CD4-positive, alpha-beta T cell treated with Interleukin-4 for 1 hour (primary cell): ENCODE measurements at regions not wholly inside any gene's neighbourhood (a gene's known extent, or its start where the extent isn't known, plus 50 kb on each side); places are given as distances from the start of the nearest gene placed in this dataset.

Source experiments
- DNase-seq, 2 donors: peaks; one replicate each; pipeline ENCODE4 v3.0.0-alpha.2; 2020 to 2022

- no peak for DNase-seq
These were observed 191.4 kb downstream of the SNAPC1 start for GRCh38 chr14:61953602-61954001.

GRCh38 chr14:61954306-61954705 is 192.1 kb downstream of the SNAPC1 start:
- no peak for DNase-seq

GRCh38 chr14:61956517-61956916 is 194.3 kb downstream of the SNAPC1 start:
- no peak for DNase-seq

- DNase-seq = no peak
These were observed 197.1 kb downstream of the SNAPC1 start for GRCh38 chr14:61959348-61959747.

GRCh38 chr14:61961369-61961768 is 199.1 kb downstream of the SNAPC1 start:
- DNase-seq = no peak

GRCh38 chr14:61963926-61964325 is 201.7 kb downstream of the SNAPC1 start:
- no peak for DNase-seq

- DNase-seq = no peak
These were observed 203.0 kb downstream of the SNAPC1 start for GRCh38 chr14:61965030-61965745.

- no peak for DNase-seq
These were observed 206.0 kb downstream of the SNAPC1 start for GRCh38 chr14:61968207-61968606.

- no peak for DNase-seq
These were observed 210.5 kb downstream of the SNAPC1 start for GRCh38 chr14:61972711-61973110.

- DNase-seq = no peak
These were observed 211.8 kb downstream of the SNAPC1 start for GRCh38 chr14:61973981-61974380.

- no peak for DNase-seq
These were observed 215.0 kb downstream of the SNAPC1 start for GRCh38 chr14:61977217-61977616.

- DNase-seq = no peak
These were observed 226.0 kb downstream of the SNAPC1 start for GRCh38 chr14:61988240-61988639.

GRCh38 chr14:61992139-61992538 is 229.9 kb downstream of the SNAPC1 start:
- DNase-seq = no peak

GRCh38 chr14:61992926-61993325 is 230.7 kb downstream of the SNAPC1 start:
- DNase-seq = no peak

- no peak for DNase-seq
These were observed 232.4 kb downstream of the SNAPC1 start for GRCh38 chr14:61994589-61994988.

GRCh38 chr14:61996753-61997152 is 234.5 kb downstream of the SNAPC1 start:
- no peak for DNase-seq

- DNase-seq = no peak
These were observed 234.9 kb downstream of the SNAPC1 start for GRCh38 chr14:61997161-61997560.

GRCh38 chr14:62001963-62002362 is 239.7 kb downstream of the SNAPC1 start:
- no peak for DNase-seq

- no peak for DNase-seq
These were observed 240.4 kb downstream of the SNAPC1 start for GRCh38 chr14:62002642-62003041.

GRCh38 chr14:62003701-62004100 is 241.5 kb downstream of the SNAPC1 start:
- DNase-seq = no peak

GRCh38 chr14:62006116-62006731 is 244.0 kb downstream of the SNAPC1 start:
- DNase-seq = no peak

- DNase-seq = no peak
These were observed 253.0 kb downstream of the SNAPC1 start for GRCh38 chr14:62015243-62015642.

GRCh38 chr14:62015945-62016344 is 253.7 kb downstream of the SNAPC1 start:
- no peak for DNase-seq

GRCh38 chr14:62017651-62018230 is 255.5 kb downstream of the SNAPC1 start:
- DNase-seq = no peak
